ENCODE measurements at regions not wholly inside any gene's neighbourhood (a gene's known extent, or its start where the extent isn't known, plus 50 kb on each side); places are given as distances from the start of the nearest gene placed in this dataset.

GRCh38 chr6:105509506-105510331, 106.8 kb upstream of the PREP start:
- intact Hi-C loops (cut with micrococcal nuclease): no loop called here

GRCh38 chr6:105507811-105508210, 104.9 kb upstream of the PREP start:
- intact Hi-C loops (cut with micrococcal nuclease): no loop called here

- intact Hi-C loops (cut with micrococcal nuclease): no loop called here
Observed at GRCh38 chr6:105504706-105505105, 101.8 kb upstream of the PREP start.

DNA sequence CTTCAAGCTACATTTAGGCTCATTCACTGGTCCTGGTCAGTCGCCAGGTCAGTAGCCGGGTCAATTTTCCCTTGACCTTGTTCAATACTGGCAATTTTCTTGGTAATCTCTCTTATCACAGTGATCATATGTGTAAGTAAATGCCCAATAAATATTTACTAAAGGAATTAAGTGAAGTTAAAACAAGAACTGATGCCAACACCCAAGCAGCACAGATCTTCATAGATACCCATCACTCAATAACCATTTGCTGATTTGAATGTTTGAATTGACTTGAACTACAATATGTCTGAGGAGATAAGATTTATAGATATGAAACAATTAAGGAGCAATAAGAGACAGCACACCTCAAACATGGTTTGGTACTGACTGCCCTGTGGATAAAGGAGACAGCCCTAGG, 100.8 kb upstream of the PREP start:
- intact Hi-C loops (cut with micrococcal nuclease): no loop called here

DNA sequence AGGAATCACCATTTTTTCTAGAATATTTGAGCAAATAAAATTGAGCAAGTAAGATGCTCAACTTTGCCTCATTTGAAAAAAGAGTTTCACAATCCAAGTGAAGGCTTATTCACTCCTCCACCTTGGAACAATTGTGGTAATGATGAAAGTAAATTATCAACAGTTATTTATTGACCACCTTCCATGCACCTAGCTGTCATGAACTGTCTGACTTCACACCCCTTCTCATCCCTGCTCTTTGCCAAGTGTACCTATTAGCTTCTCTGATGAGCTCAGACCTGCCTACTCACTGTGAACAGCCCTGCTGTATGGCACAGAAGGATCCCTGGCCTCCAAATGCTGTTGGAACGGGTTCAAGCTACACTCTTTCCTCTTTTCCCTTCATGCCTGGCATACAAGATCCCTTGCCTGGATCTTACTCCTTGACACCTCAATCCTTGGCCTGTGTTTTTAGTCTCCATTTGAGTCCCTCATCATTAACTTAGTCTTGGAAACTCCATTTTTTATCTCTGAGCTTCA, 99.0 kb upstream of the PREP start:
- intact Hi-C loops (cut with micrococcal nuclease): no loop called here

DNA sequence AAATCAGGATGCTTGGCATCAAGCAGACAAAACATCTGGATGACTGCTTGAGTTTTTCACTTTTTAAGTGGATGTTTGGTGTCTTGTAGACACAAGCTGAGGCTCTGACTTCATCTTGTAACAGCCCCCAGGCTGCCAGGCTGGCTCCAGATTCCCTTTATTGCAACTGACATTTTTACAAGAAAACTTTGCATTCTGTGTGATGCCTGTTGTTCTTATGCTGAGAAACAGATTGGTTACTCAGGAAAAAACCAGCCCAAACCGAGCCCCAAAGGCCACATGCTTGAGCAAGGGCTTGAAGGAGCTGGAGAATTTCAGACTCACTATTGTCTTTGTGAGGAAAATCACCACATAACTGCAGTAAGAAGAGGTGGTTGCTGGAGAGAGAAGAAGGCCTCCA, 98.4 kb upstream of the PREP start:
- intact Hi-C loops (cut with micrococcal nuclease): no loop called here

- intact Hi-C loops (cut with micrococcal nuclease): no loop called here
Observed at GRCh38 chr6:105500693-105501092, 97.8 kb upstream of the PREP start.

- intact Hi-C loops (cut with micrococcal nuclease): no loop called here
Observed at GRCh38 chr6:105499931-105500330, 97.0 kb upstream of the PREP start.

DNA sequence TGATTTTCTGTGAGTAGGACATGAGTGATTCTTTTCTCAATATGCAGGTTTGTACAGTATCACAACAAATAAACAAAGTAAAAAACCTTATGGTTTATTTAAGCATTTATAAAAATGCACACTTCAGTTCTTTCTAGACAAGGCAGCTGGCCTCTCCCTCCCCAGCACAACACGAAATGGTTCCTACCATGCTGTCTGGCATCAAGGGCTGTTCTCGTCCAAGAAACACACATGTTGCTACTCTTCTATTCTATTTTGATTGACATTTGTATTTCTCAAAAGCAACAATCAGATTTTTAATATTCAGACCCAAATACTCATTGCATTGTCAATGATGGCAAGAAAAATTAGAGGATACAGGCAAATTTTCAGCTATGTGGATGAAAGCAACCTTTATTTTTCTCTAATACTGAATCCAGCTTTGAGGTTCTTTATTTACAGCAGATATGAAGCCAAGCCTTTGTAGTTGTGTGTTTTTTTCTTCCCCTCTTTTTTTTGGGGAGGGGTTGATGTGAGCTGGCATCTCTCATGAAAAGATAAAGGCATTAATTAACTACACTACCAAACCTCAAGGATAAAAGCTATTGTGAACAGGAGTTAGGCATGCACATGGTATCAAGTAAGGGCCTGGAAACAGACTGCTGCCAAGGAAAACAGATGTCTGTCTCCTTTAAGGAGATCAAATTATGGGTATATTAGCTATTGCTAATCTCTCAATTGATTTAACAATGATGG, 96.4 kb upstream of the PREP start:
- intact Hi-C loops (cut with micrococcal nuclease): no loop called here

DNA sequence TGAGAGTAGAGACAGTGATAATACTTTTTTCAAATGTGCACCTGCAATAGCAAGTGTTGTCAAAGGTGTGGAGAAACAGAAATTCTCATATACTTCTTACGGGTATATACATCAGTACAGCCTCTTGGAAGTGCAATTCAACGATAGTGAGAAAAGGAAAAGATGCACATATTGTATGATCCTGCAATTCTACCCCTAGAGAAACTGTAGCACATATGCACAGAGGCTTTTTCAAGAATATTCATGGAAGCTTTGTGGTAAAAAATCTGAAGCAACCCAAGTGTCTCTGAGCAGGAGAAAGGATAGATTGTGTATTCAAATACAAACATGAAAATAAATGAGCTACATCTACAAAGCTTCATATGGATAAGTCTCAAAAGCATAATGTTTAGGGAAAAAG, 94.7 kb upstream of the PREP start:
- intact Hi-C loops (cut with micrococcal nuclease): no loop called here

GRCh38 chr6:105495515-105495914, 92.6 kb upstream of the PREP start:
- intact Hi-C loops (cut with micrococcal nuclease): no loop called here

- intact Hi-C loops (cut with micrococcal nuclease): no loop called here
Observed at GRCh38 chr6:105494688-105495087, 91.8 kb upstream of the PREP start.

GRCh38 chr6:105493736-105494135, 90.9 kb upstream of the PREP start:
- intact Hi-C loops (cut with micrococcal nuclease): no loop called here

- intact Hi-C loops (cut with micrococcal nuclease): no loop called here
Observed at GRCh38 chr6:105492706-105493673, 90.1 kb upstream of the PREP start.

DNA sequence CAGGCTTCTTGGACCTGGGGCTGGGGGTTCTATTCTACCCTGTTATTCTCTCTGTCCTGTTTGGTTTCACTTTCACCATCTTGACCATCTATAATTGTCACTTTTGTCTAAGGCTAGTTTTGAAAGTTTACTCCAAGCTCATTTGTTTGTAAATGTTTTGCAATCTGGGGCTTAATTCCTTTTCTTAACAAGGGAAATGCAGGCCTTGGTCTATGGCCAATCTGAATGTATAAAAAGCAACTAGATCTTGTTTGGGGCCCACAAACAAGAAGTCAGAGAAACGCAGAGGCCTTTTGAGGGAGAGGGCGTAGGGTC, 86.3 kb upstream of the PREP start:
- intact Hi-C loops (cut with micrococcal nuclease): loop anchor here (10.0 kb wide), 1 partner anchor 326 kb away; no protein-coding TSS in a partner anchor

DNA sequence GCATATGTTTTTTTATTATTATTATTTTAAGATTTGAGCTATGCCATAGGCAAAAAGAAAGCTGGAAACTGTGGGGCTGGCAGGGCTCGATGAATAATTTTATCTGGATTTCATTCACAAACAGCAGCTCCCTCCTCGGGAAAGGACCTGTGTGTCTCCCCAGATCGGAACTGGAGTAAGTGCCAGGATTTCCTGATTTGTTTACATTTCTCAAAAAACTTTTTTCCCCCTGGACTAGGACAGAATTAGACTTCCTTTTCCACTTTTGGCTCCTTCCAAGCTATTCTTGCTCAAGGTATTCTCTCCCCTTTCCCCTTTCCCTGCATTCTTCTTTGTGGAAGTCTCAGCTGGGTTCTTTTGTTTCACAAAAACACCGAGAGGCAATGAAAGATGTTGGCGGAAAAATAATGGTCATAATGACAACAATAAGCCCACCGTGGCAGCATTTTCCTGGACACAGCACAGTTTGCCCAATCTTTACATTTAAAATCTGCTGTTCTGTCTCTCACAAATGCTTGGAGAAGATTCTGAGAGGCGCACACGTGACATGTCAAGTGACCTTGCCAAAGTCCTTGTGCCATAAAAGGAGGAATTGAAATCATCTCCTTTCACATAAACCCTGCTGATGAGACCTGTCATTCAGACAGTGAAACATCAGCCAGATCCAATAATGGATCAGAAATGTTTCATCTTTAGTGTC, 85.8 kb upstream of the PREP start:
- intact Hi-C loops (cut with micrococcal nuclease): loop anchor here (10.0 kb wide), 1 partner anchor 326 kb away; no protein-coding TSS in a partner anchor

DNA sequence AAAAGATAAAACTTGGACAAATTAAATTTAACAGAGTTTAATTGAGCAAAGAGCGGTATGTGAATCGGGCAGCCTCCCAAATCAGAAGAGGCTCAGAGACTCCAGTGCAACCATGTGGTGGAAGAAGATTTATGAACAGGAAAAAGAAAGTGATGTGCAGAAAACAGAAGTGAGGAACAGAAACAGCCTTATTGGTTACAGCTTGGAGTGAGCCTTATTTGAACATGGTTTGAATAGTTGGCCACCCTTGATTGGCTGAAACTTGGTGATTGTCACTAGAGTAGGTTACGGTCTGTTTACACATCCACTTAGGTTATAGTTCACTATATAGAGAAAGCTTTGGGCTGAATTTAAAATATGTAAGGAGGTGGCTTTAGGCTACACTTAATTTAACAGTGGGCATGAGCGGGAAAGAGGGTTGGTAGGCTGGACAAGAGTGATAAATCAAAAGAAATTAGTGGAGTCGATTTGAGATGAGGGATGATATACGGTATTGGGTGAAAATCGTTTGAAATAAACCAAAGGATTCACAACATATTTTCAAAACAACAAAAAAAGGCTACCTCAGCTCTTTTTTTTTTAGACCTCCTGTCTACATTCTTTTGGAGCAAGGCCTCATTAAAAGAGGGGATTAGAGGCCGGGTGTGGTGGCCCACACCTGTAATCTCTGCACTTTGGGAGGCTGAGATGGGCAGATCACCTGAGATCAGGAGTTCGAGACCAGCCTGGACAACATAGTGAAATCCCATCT, 84.3 kb upstream of the PREP start:
- intact Hi-C loops (cut with micrococcal nuclease): loop anchor here (10.0 kb wide), 1 partner anchor 328 kb away; no protein-coding TSS in a partner anchor

DNA sequence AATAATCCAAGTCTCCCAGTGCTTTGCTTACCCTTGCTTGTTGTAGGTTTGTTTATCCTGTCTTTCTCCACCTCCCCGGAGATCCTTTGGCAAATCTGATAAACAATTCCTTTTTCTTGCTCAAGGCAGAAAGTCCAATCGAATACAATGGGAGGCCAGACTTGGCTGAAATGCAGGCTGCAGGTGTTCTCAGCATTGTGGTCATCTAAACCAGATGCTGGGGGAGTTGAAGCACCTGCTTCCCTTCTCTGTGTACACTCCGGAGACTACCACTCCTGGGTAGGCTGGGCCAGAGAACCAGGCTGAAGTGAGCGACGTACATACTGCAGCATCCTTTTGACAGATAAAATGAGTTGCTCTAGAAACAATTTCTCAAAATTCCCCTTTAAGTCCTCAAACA, 82.6 kb upstream of the PREP start:
- intact Hi-C loops (cut with micrococcal nuclease): loop anchor here (2.0 to 10.0 kb wide), 4 partner anchors 161 to 601 kb away; partner anchors contain the start of gene PRDM1

DNA sequence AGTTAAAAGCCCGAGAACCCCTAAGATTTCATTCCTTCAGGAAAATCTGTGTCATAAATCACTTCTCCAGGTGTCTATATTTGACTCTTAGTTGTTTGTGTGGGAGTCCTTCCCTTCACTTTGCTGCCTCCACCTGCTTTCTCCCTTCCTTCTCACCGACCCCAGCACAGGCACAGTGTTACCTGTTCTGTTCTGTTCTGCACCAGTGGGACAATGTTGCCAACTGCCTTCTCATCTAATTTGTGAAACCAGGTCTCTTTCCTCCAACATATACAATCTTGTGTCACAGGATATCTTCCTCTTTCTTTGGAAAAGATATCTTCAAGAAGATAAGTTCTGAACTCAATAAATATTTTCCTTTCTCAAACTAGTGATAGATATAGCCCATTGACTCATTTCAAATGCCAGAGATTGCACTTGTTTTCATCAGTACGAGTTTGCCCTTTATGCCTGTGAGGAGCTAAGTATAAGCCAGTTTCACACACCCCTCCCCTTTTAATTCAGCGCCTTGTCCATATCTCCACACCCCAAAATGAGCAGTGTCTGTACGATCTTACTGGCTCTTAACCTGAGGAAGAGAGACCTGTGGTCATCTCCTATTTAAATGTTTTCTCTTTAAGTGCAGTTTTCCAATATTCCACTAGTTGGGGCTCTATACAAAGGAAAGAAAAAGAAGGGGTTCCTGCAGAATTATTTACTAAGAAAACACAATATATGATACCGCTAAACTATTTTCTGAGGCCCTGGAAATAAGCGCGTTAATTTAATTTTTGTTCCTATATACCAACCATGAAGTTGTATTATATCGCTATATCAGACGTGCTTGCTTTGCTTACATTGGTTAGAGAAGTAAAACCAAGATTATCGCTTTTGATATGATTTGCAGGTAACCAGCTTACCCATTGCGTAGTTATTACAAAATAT, 81.6 kb upstream of the PREP start:
- intact Hi-C loops (cut with micrococcal nuclease): loop anchor here (1.0 to 10.0 kb wide), 8 partner anchors 162 to 818 kb away; partner anchors contain the start of gene PRDM1
